ENCODE measurements at regions not wholly inside any gene's neighbourhood (a gene's known extent, or its start where the extent isn't known, plus 50 kb on each side); places are given as distances from the start of the nearest gene placed in this dataset.
A peak's percentile ranks its signal among the peaks of the same experiment; 100 is the strongest.

GRCh38 chr2:133991606-133992168 lies 262.2 kb upstream of the MGAT5 start:
- DNase-seq (ENCODE audit: extremely low read depth in 1 of 4, low spot score in 3 of 4) (no peak), FAIRE-seq (no peak), ATAC-seq (no peak)
- WGBS (ENCODE audit: insufficient coverage, low coverage, missing lambda C conversion rate) = 0% methylated on average over 3 of the region's 3 CpGs
- H3K4me1 ChIP-seq (replicated peaks in 1 of 2; ENCODE audit: control insufficient read depth in 2 of 2, insufficient read depth in 2 of 2, low read length in 2 of 2) = no peaks in the 10 kb centered on the region; a peak in 1 of 5 replicates
- H3K4me3 ChIP-seq = no peak overlapping the region
- ChIA-PET CTCF (ENCODE audit: low intra/inter-chr PET ratio) (no interaction called here), POLR2A (interaction anchor here (0.6 to 1.1 kb wide), 2 partner anchors 14 to 436 kb away, joined by 3 read pairs; no protein-coding TSS in a partner anchor)
- intact Hi-C loops (cut with micrococcal nuclease) = no loop called here
- H3K27me3 ChIP-seq (ENCODE audit: control insufficient read depth in 2 of 2, insufficient read depth in 2 of 2, low read length in 2 of 2) = no peaks in the 10 kb centered on the region
- H2AFZ ChIP-seq (ENCODE audit: low read depth, low read length) = no peak overlapping the region
- H3K36me3 ChIP-seq (ENCODE audit: control insufficient read depth, insufficient read depth, low read length) = no peaks in the 10 kb centered on the region
- H3K79me2 ChIP-seq (ENCODE audit: control insufficient read depth, insufficient read depth, low read length) = no peaks in the 10 kb centered on the region
- no peak overlapping the region for H3K27ac ChIP-seq (ENCODE audit: extremely low read depth, low read depth, low read length)
- in situ Hi-C loops (cut with MboI) = no loop called here
- H4K20me1 ChIP-seq (replicated peaks; ENCODE audit: control insufficient read depth, insufficient read depth, low read length) = no peaks in the 10 kb centered on the region
- H3K9me3 ChIP-seq (replicated peaks; ENCODE audit: control insufficient read depth, insufficient read depth, low read depth, low read length) = no peaks in the 10 kb centered on the region
- TF ChIP-seq USF2 (CRISPR knock-in tag; IDR thresholded peaks at IDR 0.05) (peak; percentile 33; the same call in 1 of the 2 replicates), JUN (IDR thresholded peaks at IDR 0.05; ENCODE audit: borderline replicate concordance, low read depth, low read length) (no peak), JUN (CRISPR knock-in tag; IDR thresholded peaks at IDR 0.05; ENCODE audit: borderline replicate concordance) (no peak), RAD51 (IDR thresholded peaks at IDR 0.05; ENCODE audit: borderline replicate concordance, low read depth) (peak; percentile 57; the same call in 1 of the 2 replicates), TFE3 (CRISPR knock-in tag; IDR thresholded peaks at IDR 0.05) (peak; percentile 86)
- H3K9ac ChIP-seq (ENCODE audit: insufficient read depth in 1 of 2, low read depth in 2 of 2, low read length in 2 of 2) = no peak overlapping the region
- no peak overlapping the region for H3K4me2 ChIP-seq (ENCODE audit: insufficient read depth, low read length)
- H3K9me1 ChIP-seq (ENCODE audit: control insufficient read depth, insufficient read depth, low read length) = no peaks in the 10 kb centered on the region
- no TSS peak for BruUV-seq (replicated peaks)
